ENCODE measurements at regions not wholly inside any gene's neighbourhood (a gene's known extent, or its start where the extent isn't known, plus 50 kb on each side); places are given as distances from the start of the nearest gene placed in this dataset.

- TF ChIP-seq EZH2 (IDR thresholded peaks at IDR 0.05) (no peak), CTCF (IDR thresholded peaks at IDR 0.05) (no peak)
Observed at GRCh38 chr12:126963825-126964224, 1303.1 kb upstream of the TMEM132C start.
